ENCODE measurements at regions not wholly inside any gene's neighbourhood (a gene's known extent, or its start where the extent isn't known, plus 50 kb on each side); places are given as distances from the start of the nearest gene placed in this dataset. TPM values are rescaled to one million over a fixed set of nuclear protein-coding genes. Genes with fewer than 3 reads are reported as not detected.

- Mint-ChIP-seq H3K9me3 (ENCODE audit: insufficient read depth) (no peaks in the 10 kb centered on the region), H3K4me1 (peaks cover 12% of the 10 kb centered on the region), H3K27me3 (peaks cover 8% of the 10 kb centered on the region), H3K27ac (no peak overlapping the region), H3K4me3 (no peak overlapping the region)
- H2AFZ ChIP-seq (ENCODE audit: insufficient read depth, low read depth, low read length, poor library complexity, severe bottlenecking): no peak overlapping the region
- intact Hi-C loops (cut with micrococcal nuclease): no loop called here
- H3K4me2 ChIP-seq (replicated peaks; ENCODE audit: low read depth, low read length, poor library complexity, severe bottlenecking): no peak overlapping the region
- peaks cover 0 to 5% of the 10 kb centered on the region in 2 donors for H3K4me1 ChIP-seq (ENCODE audit: control insufficient read depth in 2 of 2, insufficient read depth in 2 of 2, low read length in 2 of 2)
- no peaks in the 10 kb centered on the region for H4K20me1 ChIP-seq (ENCODE audit: control insufficient read depth, insufficient read depth, low read length, poor library complexity, severe bottlenecking)
- POLR2A ChIA-PET: no interaction called here
- no peak for DNase-seq
- no peak overlapping the region for H3K27ac ChIP-seq (ENCODE audit: low read length in 2 of 2)
- CTCF ChIA-PET: no interaction called here
- H3K36me3 ChIP-seq (replicated peaks in 1 of 2; ENCODE audit: control extremely low read depth in 1 of 2, control insufficient read depth in 1 of 2, extremely low read depth in 1 of 2, insufficient read depth in 2 of 2, low read length in 1 of 2): no peaks in the 10 kb centered on the region
- 100% methylated on average over 1 of the region's 3 CpGs for WGBS (ENCODE audit: insufficient coverage)
- ATAC-seq (ENCODE audit: low read depth): no peak
- no peaks in the 10 kb centered on the region for H3K79me2 ChIP-seq (ENCODE audit: control insufficient read depth, insufficient read depth, low read length)
- no peak overlapping the region for H3K4me3 ChIP-seq (ENCODE audit: control extremely low read depth in 1 of 5, extremely low read depth in 1 of 5, insufficient read depth in 1 of 5, low read depth in 2 of 5, low read length in 4 of 5)
- no peaks in the 10 kb centered on the region for H3K9me3 ChIP-seq (ENCODE audit: control extremely low read depth in 1 of 3, control insufficient read depth in 2 of 3, insufficient read depth in 1 of 3, low read length in 2 of 3)
- no peak for TF ChIP-seq CTCF (IDR thresholded peaks at IDR 0.05)
- no peak for TF ChIP-seq EZH2 (IDR thresholded peaks at IDR 0.05; ENCODE audit: borderline replicate concordance, insufficient read depth, low read depth, low read length, poor library complexity, severe bottlenecking)
- no peak overlapping the region for H3K9ac ChIP-seq (ENCODE audit: low read length)
- H3K27me3 ChIP-seq (replicated peaks in 1 of 4; ENCODE audit: control extremely low read depth in 1 of 4, control insufficient read depth in 3 of 4, insufficient read depth in 4 of 4, low read length in 3 of 4): peaks cover 0 to 3% (median 0%) of the 10 kb centered on the region in 4 experiments
Observed at GRCh38 chr2:74779265-74779558, 54.7 kb upstream of the HK2 start.

GRCh38 chr2:74779587-74780135 is 54.3 kb upstream of the HK2 start:
- ATAC-seq (ENCODE audit: low read depth): no peak
- no peak overlapping the region for H3K9ac ChIP-seq (ENCODE audit: low read length)
- no peak overlapping the region for H3K27ac Mint-ChIP-seq
- no peaks in the 10 kb centered on the region for H3K9me3 ChIP-seq (ENCODE audit: control extremely low read depth in 1 of 3, control insufficient read depth in 2 of 3, insufficient read depth in 1 of 3, low read length in 2 of 3)
- no peak for DNase-seq
- CTCF ChIA-PET: no interaction called here
- POLR2A ChIA-PET: no interaction called here
- H3K4me3 ChIP-seq (ENCODE audit: control extremely low read depth in 1 of 5, extremely low read depth in 1 of 5, insufficient read depth in 1 of 5, low read depth in 2 of 5, low read length in 4 of 5): no peak overlapping the region
- no peaks in the 10 kb centered on the region for H4K20me1 ChIP-seq (ENCODE audit: control insufficient read depth, insufficient read depth, low read length, poor library complexity, severe bottlenecking)
- no peak overlapping the region for H3K4me3 Mint-ChIP-seq
- no peak overlapping the region for H2AFZ ChIP-seq (ENCODE audit: insufficient read depth, low read depth, low read length, poor library complexity, severe bottlenecking)
- H3K9me3 Mint-ChIP-seq (ENCODE audit: insufficient read depth): no peaks in the 10 kb centered on the region
- peaks cover 0 to 3% (median 0%) of the 10 kb centered on the region in 4 experiments for H3K27me3 ChIP-seq (replicated peaks in 1 of 4; ENCODE audit: control extremely low read depth in 1 of 4, control insufficient read depth in 3 of 4, insufficient read depth in 4 of 4, low read length in 3 of 4)
- H3K79me2 ChIP-seq (ENCODE audit: control insufficient read depth, insufficient read depth, low read length): no peaks in the 10 kb centered on the region
- H3K36me3 ChIP-seq (replicated peaks in 1 of 2; ENCODE audit: control extremely low read depth in 1 of 2, control insufficient read depth in 1 of 2, extremely low read depth in 1 of 2, insufficient read depth in 2 of 2, low read length in 1 of 2): no peaks in the 10 kb centered on the region
- H3K27me3 Mint-ChIP-seq: peaks cover 10% of the 10 kb centered on the region
- intact Hi-C loops (cut with micrococcal nuclease): no loop called here
- TF ChIP-seq EZH2 (IDR thresholded peaks at IDR 0.05; ENCODE audit: borderline replicate concordance, insufficient read depth, low read depth, low read length, poor library complexity, severe bottlenecking) (no peak), CTCF (IDR thresholded peaks at IDR 0.05) (no peak)
- H3K27ac ChIP-seq (ENCODE audit: low read length in 2 of 2): no peak overlapping the region
- WGBS (ENCODE audit: insufficient coverage): 81% methylated on average over 3 of the region's 4 CpGs
- peaks cover 12% of the 10 kb centered on the region for H3K4me1 Mint-ChIP-seq
- peaks cover 0 to 5% of the 10 kb centered on the region in 2 donors for H3K4me1 ChIP-seq (ENCODE audit: control insufficient read depth in 2 of 2, insufficient read depth in 2 of 2, low read length in 2 of 2)
- no peak overlapping the region for H3K4me2 ChIP-seq (replicated peaks; ENCODE audit: low read depth, low read length, poor library complexity, severe bottlenecking)

Small RNAs in the stretch of these regions (small RNA-seq; reads per million reads assigned to genes)
- not detected for gene AC007387.1 (ENCODE audit: insufficient read length, low read depth, low replicate concordance)
